ENCODE measurements at regions not wholly inside any gene's neighbourhood (a gene's known extent, or its start where the extent isn't known, plus 50 kb on each side); places are given as distances from the start of the nearest gene placed in this dataset.

GRCh38 chr16:22763437-22764080 lies 50.4 kb upstream of the HS3ST2 start:
- Histone ChIP-seq H3K27ac (ENCODE audit: low read depth) (no peak overlapping the region), H3K4me2 (no peak overlapping the region), H3K4me1 (ENCODE audit: insufficient read depth) (peaks cover 13% of the 10 kb centered on the region), H3K9me2 (ENCODE audit: insufficient read depth) (peaks cover 10% of the 10 kb centered on the region; the same call in 1 of the 2 replicates), H4K20me1 (replicated peaks; ENCODE audit: insufficient read depth) (no peaks in the 10 kb centered on the region), H3K4me3 (no peak overlapping the region), H3K79me2 (replicated peaks; ENCODE audit: insufficient read depth) (no peaks in the 10 kb centered on the region), H2AFZ (peak overlapping the region; percentile 52; the same call in 1 of the 2 replicates), H3K27me3 (ENCODE audit: insufficient read depth) (no peaks in the 10 kb centered on the region), H3K36me3 (ENCODE audit: insufficient read depth) (no peaks in the 10 kb centered on the region), H3F3A (replicated peaks; ENCODE audit: low read depth) (no peaks in the 10 kb centered on the region)
- no peak for DNase-seq (ENCODE audit: low spot score)
- H3K27me3 Mint-ChIP-seq (ENCODE audit: insufficient read depth, low read depth, poor library complexity) = no peaks in the 10 kb centered on the region
- TF ChIP-seq POLR2AphosphoS5 (IDR thresholded peaks at IDR 0.05; ENCODE audit: low read depth) = no peak
- TF ChIP-seq ZNF331 (CRISPR knock-in tag; IDR thresholded peaks at IDR 0.05; ENCODE audit: low read depth) = no peak
- TF ChIP-seq NANOG (IDR thresholded peaks at IDR 0.05; ENCODE audit: borderline replicate concordance) = no peak
- no peak for TF ChIP-seq EZH2 (IDR thresholded peaks at IDR 0.05; ENCODE audit: low read depth, unreplicated experiment)
- TF ChIP-seq CREB1 (CRISPR knock-in tag; IDR thresholded peaks at IDR 0.05; ENCODE audit: low read depth) = no peak
- TF ChIP-seq ETS1 (IDR thresholded peaks at IDR 0.05) = no peak
- TF ChIP-seq CTCF (conservative IDR thresholded peaks at IDR 0.05; ENCODE audit: low read depth in 2 of 2) = no peak
- no peak for TF ChIP-seq STAT1 (IDR thresholded peaks at IDR 0.05; ENCODE audit: unreplicated experiment)
- no peak for TF ChIP-seq ZNF114 (CRISPR knock-in tag; IDR thresholded peaks at IDR 0.05)
- no peak for TF ChIP-seq EZH2phosphoT487 (IDR thresholded peaks at IDR 0.05; ENCODE audit: unreplicated experiment)
- no peak for TF ChIP-seq REST (IDR thresholded peaks at IDR 0.05; ENCODE audit: unreplicated experiment)
- no peak for TF ChIP-seq JUNB (IDR thresholded peaks at IDR 0.05; ENCODE audit: unreplicated experiment)
- TF ChIP-seq ZNF462 (CRISPR knock-in tag; IDR thresholded peaks at IDR 0.05) = no peak
- H3K9me3 Mint-ChIP-seq = no peaks in the 10 kb centered on the region
- no peak overlapping the region for H3K4me3 Mint-ChIP-seq
- peak; percentile 80 for ATAC-seq
- peaks cover 21% of the 10 kb centered on the region for H3K4me1 Mint-ChIP-seq
- no peak overlapping the region for H3K27ac Mint-ChIP-seq
- H3K36me3 Mint-ChIP-seq (ENCODE audit: low read depth) = no peaks in the 10 kb centered on the region
